ENCODE measurements at regions not wholly inside any gene's neighbourhood (a gene's known extent, or its start where the extent isn't known, plus 50 kb on each side); places are given as distances from the start of the nearest gene placed in this dataset.
"Not testable (repeated sequence)": the region's sequence is repeated elsewhere in the genome, so short reads cannot be mapped to it uniquely, and the experiment has no call there.

GRCh38 chr19:13712767-13713201, 51.5 kb upstream of the MRI1 start:
- DNase-seq (ENCODE audit: low read depth) = no peak

GRCh38 chr19:13707915-13708314, 56.4 kb upstream of the MRI1 start:
- DNase-seq (ENCODE audit: low read depth) = no peak

- DNase-seq (ENCODE audit: low read depth) = no peak
Observed at GRCh38 chr19:13705928-13706447, 58.3 kb upstream of the MRI1 start.

- no peak for DNase-seq (ENCODE audit: low read depth)
Observed at GRCh38 chr19:13705201-13705600, 59.1 kb upstream of the MRI1 start.

GRCh38 chr19:13701624-13702023, 62.7 kb upstream of the MRI1 start:
- DNase-seq (ENCODE audit: low read depth) = no peak

GRCh38 chr19:13700621-13701020, 63.7 kb upstream of the MRI1 start:
- DNase-seq (ENCODE audit: low read depth) = no peak

- DNase-seq (ENCODE audit: low read depth) = no peak
Observed at GRCh38 chr19:13699786-13700185, 64.5 kb upstream of the MRI1 start.

GRCh38 chr19:13696839-13697238, 67.5 kb upstream of the MRI1 start:
- no peak for DNase-seq (ENCODE audit: low read depth)

GRCh38 chr19:13693889-13694288, 70.4 kb upstream of the MRI1 start:
- no peak for DNase-seq (ENCODE audit: low read depth)

- no peak for DNase-seq (ENCODE audit: low read depth)
Observed at GRCh38 chr19:13691569-13692435, 72.5 kb upstream of the MRI1 start.

- DNase-seq (ENCODE audit: low read depth) = no peak
Observed at GRCh38 chr19:13689085-13689484, 75.2 kb upstream of the MRI1 start.

GRCh38 chr19:13684021-13684420, 80.3 kb upstream of the MRI1 start:
- no peak for DNase-seq (ENCODE audit: low read depth)

- DNase-seq (ENCODE audit: low read depth) = no peak
Observed at GRCh38 chr19:13681509-13681908, 82.8 kb upstream of the MRI1 start.

- DNase-seq (ENCODE audit: low read depth) = not testable (repeated sequence)
Observed at GRCh38 chr19:13680708-13681360, 83.5 kb upstream of the MRI1 start.

- not testable (repeated sequence) for DNase-seq (ENCODE audit: low read depth)
Observed at GRCh38 chr19:13676967-13677366, 87.4 kb upstream of the MRI1 start.

GRCh38 chr19:13672480-13673175, 91.7 kb upstream of the MRI1 start:
- DNase-seq (ENCODE audit: low read depth) = peak; percentile 4

- DNase-seq (ENCODE audit: low read depth) = no peak
Observed at GRCh38 chr19:13670846-13671245, 93.5 kb upstream of the MRI1 start.

- no peak for DNase-seq (ENCODE audit: low read depth)
Observed at GRCh38 chr19:13669780-13670355, 94.5 kb upstream of the MRI1 start.

- no peak for DNase-seq (ENCODE audit: low read depth)
Observed at GRCh38 chr19:13668964-13669363, 95.4 kb upstream of the MRI1 start.

GRCh38 chr19:13666165-13666564, 98.2 kb upstream of the MRI1 start:
- DNase-seq (ENCODE audit: low read depth) = no peak

- DNase-seq (ENCODE audit: low read depth) = no peak
Observed at GRCh38 chr19:13665125-13665905, 99.0 kb upstream of the MRI1 start.

All from activated T-cell treated with anti-CD3 and anti-CD28 coated beads for 24 hours (primary cell).